Muscle layer of colon (tissue), 2 donors: ENCODE measurements at regions not wholly inside any gene's neighbourhood (a gene's known extent, or its start where the extent isn't known, plus 50 kb on each side); places are given as distances from the start of the nearest gene placed in this dataset.

Experiments
- H3K27ac ChIP-seq: one replicate; pipeline ENCODE4 v1.7.0; 2013; ENCODE audit warnings: low read depth, mild to moderate bottlenecking, low read length, moderate library complexity
- H3K27me3 ChIP-seq, 2 donors: one replicate each; pipeline ENCODE4 v1.7.0; 2013; ENCODE audit warnings: low read length in 2 of 2, mild to moderate bottlenecking in 2 of 2; ENCODE audit not compliant: insufficient read depth in 2 of 2, control insufficient read depth in 1 of 2
- H3K36me3 ChIP-seq: one replicate; pipeline ENCODE4 v1.7.0; 2013; ENCODE audit warnings: mild to moderate bottlenecking, low read length; ENCODE audit not compliant: insufficient read depth
- H3K4me1 ChIP-seq: one replicate; pipeline ENCODE4 v1.7.0; 2013; ENCODE audit warnings: mild to moderate bottlenecking, low read length; ENCODE audit not compliant: insufficient read depth
- H3K4me3 ChIP-seq, 2 donors: one replicate each; pipeline ENCODE4 v1.7.0; 2013; ENCODE audit warnings: low read length in 2 of 2, low read depth in 1 of 2, mild to moderate bottlenecking in 1 of 2, moderate library complexity in 1 of 2
- H3K9ac ChIP-seq: one replicate; pipeline ENCODE4 v1.7.0; 2013; ENCODE audit warnings: low read length
- H3K9me3 ChIP-seq: one replicate; pipeline ENCODE4 v1.7.0; 2013; ENCODE audit warnings: mild to moderate bottlenecking, low read length
- donor health status: abdominal sarcoma.
- donor health status: Adenocarcinoma of cecum.

GRCh38 chr13:69604698-69605097 is 502.9 kb upstream of the ATXN8OS start:
- Histone ChIP-seq H3K9me3 (no peaks in the 10 kb centered on the region), H3K4me1 (no peaks in the 10 kb centered on the region), H3K4me3 (no peak overlapping the region), H3K9ac (no peak overlapping the region), H3K27ac (no peak overlapping the region), H3K27me3 (no peaks in the 10 kb centered on the region), H3K36me3 (no peaks in the 10 kb centered on the region)

- no peak overlapping the region for H3K27ac ChIP-seq
- no peak overlapping the region for H3K9ac ChIP-seq
- H3K36me3 ChIP-seq, result no peaks in the 10 kb centered on the region
- no peaks in the 10 kb centered on the region for H3K27me3 ChIP-seq
- no peaks in the 10 kb centered on the region for H3K9me3 ChIP-seq
- no peaks in the 10 kb centered on the region for H3K4me1 ChIP-seq
- no peak overlapping the region for H3K4me3 ChIP-seq
Measured at GRCh38 chr13:69603144-69603853, 504.3 kb upstream of the ATXN8OS start.

GRCh38 chr13:69601661-69602060 is 506.0 kb upstream of the ATXN8OS start:
- no peak overlapping the region for H3K4me3 ChIP-seq

GRCh38 chr13:69600811-69601210 is 506.8 kb upstream of the ATXN8OS start:
- Histone ChIP-seq H3K4me1 (no peaks in the 10 kb centered on the region), H3K9ac (no peak overlapping the region), H3K27me3 (no peaks in the 10 kb centered on the region), H3K9me3 (no peaks in the 10 kb centered on the region), H3K4me3 (no peak overlapping the region), H3K36me3 (no peaks in the 10 kb centered on the region), H3K27ac (no peak overlapping the region)

More at GRCh38 chr13:69601661-69602060, 506.0 kb upstream of the ATXN8OS start:
- H3K9me3 ChIP-seq, result no peaks in the 10 kb centered on the region
- H3K27me3 ChIP-seq, result no peaks in the 10 kb centered on the region
- H3K27ac ChIP-seq, result no peak overlapping the region
- no peaks in the 10 kb centered on the region for H3K4me1 ChIP-seq
- no peaks in the 10 kb centered on the region for H3K36me3 ChIP-seq
- H3K9ac ChIP-seq, result no peak overlapping the region

GRCh38 chr13:69597088-69597487 is 510.5 kb upstream of the ATXN8OS start:
- no peaks in the 10 kb centered on the region for H3K36me3 ChIP-seq
- H3K9me3 ChIP-seq, result no peaks in the 10 kb centered on the region
- H3K9ac ChIP-seq, result no peak overlapping the region
- no peaks in the 10 kb centered on the region for H3K4me1 ChIP-seq
- no peak overlapping the region for H3K4me3 ChIP-seq
- no peaks in the 10 kb centered on the region for H3K27me3 ChIP-seq
- H3K27ac ChIP-seq, result no peak overlapping the region

- Histone ChIP-seq H3K36me3 (no peaks in the 10 kb centered on the region), H3K9ac (no peak overlapping the region), H3K27ac (no peak overlapping the region), H3K4me1 (no peaks in the 10 kb centered on the region), H3K9me3 (no peaks in the 10 kb centered on the region), H3K4me3 (no peak overlapping the region), H3K27me3 (no peaks in the 10 kb centered on the region)
Measured at GRCh38 chr13:69595181-69595580, 512.4 kb upstream of the ATXN8OS start.

- Histone ChIP-seq H3K36me3 (no peaks in the 10 kb centered on the region), H3K27ac (no peak overlapping the region), H3K4me3 (no peak overlapping the region), H3K9me3 (no peaks in the 10 kb centered on the region), H3K4me1 (no peaks in the 10 kb centered on the region), H3K9ac (no peak overlapping the region), H3K27me3 (no peaks in the 10 kb centered on the region)
Measured at GRCh38 chr13:69591437-69591836, 516.2 kb upstream of the ATXN8OS start.

GRCh38 chr13:69589531-69590235 is 517.9 kb upstream of the ATXN8OS start:
- Histone ChIP-seq H3K9me3 (no peaks in the 10 kb centered on the region), H3K27me3 (no peaks in the 10 kb centered on the region), H3K27ac (no peak overlapping the region), H3K36me3 (no peaks in the 10 kb centered on the region), H3K9ac (no peak overlapping the region), H3K4me1 (no peaks in the 10 kb centered on the region), H3K4me3 (no peak overlapping the region)

GRCh38 chr13:69585656-69586055 is 522.0 kb upstream of the ATXN8OS start:
- H3K9ac ChIP-seq, result no peak overlapping the region
- H3K4me1 ChIP-seq, result no peaks in the 10 kb centered on the region
- no peaks in the 10 kb centered on the region for H3K9me3 ChIP-seq
- no peak overlapping the region for H3K27ac ChIP-seq
- no peaks in the 10 kb centered on the region for H3K36me3 ChIP-seq
- no peaks in the 10 kb centered on the region for H3K27me3 ChIP-seq
- H3K4me3 ChIP-seq, result no peak overlapping the region

GRCh38 chr13:69580255-69580654 is 527.4 kb upstream of the ATXN8OS start:
- Histone ChIP-seq H3K36me3 (no peaks in the 10 kb centered on the region), H3K4me3 (no peak overlapping the region), H3K27me3 (no peaks in the 10 kb centered on the region), H3K9ac (no peak overlapping the region), H3K9me3 (no peaks in the 10 kb centered on the region), H3K4me1 (no peaks in the 10 kb centered on the region), H3K27ac (no peak overlapping the region)

GRCh38 chr13:69579351-69579750 is 528.3 kb upstream of the ATXN8OS start:
- Histone ChIP-seq H3K9ac (no peak overlapping the region), H3K36me3 (no peaks in the 10 kb centered on the region), H3K9me3 (no peaks in the 10 kb centered on the region), H3K4me3 (no peak overlapping the region), H3K27me3 (no peaks in the 10 kb centered on the region), H3K27ac (no peak overlapping the region), H3K4me1 (no peaks in the 10 kb centered on the region)
